ENCODE measurements at regions not wholly inside any gene's neighbourhood (a gene's known extent, or its start where the extent isn't known, plus 50 kb on each side); places are given as distances from the start of the nearest gene placed in this dataset.

DNA sequence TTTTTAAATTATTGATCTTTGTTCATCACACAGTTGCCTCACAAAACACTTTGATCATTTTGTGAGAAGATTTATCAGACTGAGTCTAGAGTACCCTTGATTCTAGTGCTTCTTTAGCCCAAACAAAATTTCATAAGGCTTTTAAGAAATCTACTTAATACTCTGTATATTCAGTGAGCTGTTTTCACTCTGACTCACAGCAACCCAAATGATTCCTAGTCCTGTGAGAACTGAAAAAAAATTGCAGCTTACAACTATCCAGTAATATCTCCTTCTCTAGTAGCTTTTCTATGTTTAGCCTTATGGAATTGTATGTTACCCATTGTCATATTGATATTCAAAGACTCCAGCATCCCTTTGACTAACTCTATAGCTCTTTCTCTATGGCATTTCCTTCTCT, 915.6 kb downstream of the AMY1C start:
- TF ChIP-seq, protein P1, sequence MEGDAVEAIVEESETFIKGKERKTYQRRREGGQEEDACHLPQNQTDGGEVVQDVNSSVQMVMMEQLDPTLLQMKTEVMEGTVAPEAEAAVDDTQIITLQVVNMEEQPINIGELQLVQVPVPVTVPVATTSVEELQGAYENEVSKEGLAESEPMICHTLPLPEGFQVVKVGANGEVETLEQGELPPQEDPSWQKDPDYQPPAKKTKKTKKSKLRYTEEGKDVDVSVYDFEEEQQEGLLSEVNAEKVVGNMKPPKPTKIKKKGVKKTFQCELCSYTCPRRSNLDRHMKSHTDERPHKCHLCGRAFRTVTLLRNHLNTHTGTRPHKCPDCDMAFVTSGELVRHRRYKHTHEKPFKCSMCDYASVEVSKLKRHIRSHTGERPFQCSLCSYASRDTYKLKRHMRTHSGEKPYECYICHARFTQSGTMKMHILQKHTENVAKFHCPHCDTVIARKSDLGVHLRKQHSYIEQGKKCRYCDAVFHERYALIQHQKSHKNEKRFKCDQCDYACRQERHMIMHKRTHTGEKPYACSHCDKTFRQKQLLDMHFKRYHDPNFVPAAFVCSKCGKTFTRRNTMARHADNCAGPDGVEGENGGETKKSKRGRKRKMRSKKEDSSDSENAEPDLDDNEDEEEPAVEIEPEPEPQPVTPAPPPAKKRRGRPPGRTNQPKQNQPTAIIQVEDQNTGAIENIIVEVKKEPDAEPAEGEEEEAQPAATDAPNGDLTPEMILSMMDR (conservative IDR thresholded peaks at IDR 0.05; ENCODE audit: low read depth, low read length): no peak
- TF ChIP-seq EZH2 (IDR thresholded peaks at IDR 0.05; ENCODE audit: borderline replicate concordance, low read depth, low read length, poor library complexity, severe bottlenecking): no peak

Data from A673 (cell line).